HG02885 (cell line): ENCODE measurements at regions not wholly inside any gene's neighbourhood (a gene's known extent, or its start where the extent isn't known, plus 50 kb on each side); places are given as distances from the start of the nearest gene placed in this dataset.

Experiments
- ATAC-seq: cut with Tn5 transposase; IDR thresholded peaks from one replicate; pipeline ENCODE4 v1.9.1; 2021; ENCODE audit warnings: mild to moderate bottlenecking; ENCODE audit not compliant: unreplicated experiment, poor library complexity

GRCh38 chr7:130975731-130976130 is 241.7 kb upstream of the KLF14 start:
- ATAC-seq, result no peak

GRCh38 chr7:130982160-130982638 is 248.2 kb upstream of the KLF14 start:
- peak; percentile 68 for ATAC-seq

- no peak for ATAC-seq
Measured at GRCh38 chr7:130982651-130983050, 248.6 kb upstream of the KLF14 start.

- ATAC-seq, result no peak
Measured at GRCh38 chr7:130985361-130985760, 251.4 kb upstream of the KLF14 start.

- ATAC-seq, result no peak
Measured at GRCh38 chr7:130986261-130986690, 252.3 kb upstream of the KLF14 start.

GRCh38 chr7:130987092-130987491 is 253.1 kb upstream of the KLF14 start:
- ATAC-seq, result no peak

DNA sequence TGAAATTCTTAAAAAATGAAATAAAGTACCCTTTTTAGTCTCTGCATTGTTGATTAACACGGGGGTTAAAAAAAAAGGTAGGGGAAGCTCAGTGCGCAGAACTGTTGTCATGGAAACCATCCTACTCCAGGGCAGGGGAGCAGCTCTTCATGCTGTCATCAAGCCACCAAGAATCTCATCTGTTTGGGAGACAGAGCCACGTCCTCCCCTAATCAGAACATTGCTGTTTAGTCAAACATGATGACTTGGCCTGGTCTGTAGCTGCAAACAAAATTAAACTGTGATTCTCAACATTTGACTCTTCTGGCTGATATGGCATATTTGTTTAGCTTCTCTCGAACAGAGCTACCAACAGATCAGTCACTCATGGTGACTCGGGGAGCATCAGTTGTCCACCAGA is 254.4 kb upstream of the KLF14 start:
- ATAC-seq, result no peak

DNA sequence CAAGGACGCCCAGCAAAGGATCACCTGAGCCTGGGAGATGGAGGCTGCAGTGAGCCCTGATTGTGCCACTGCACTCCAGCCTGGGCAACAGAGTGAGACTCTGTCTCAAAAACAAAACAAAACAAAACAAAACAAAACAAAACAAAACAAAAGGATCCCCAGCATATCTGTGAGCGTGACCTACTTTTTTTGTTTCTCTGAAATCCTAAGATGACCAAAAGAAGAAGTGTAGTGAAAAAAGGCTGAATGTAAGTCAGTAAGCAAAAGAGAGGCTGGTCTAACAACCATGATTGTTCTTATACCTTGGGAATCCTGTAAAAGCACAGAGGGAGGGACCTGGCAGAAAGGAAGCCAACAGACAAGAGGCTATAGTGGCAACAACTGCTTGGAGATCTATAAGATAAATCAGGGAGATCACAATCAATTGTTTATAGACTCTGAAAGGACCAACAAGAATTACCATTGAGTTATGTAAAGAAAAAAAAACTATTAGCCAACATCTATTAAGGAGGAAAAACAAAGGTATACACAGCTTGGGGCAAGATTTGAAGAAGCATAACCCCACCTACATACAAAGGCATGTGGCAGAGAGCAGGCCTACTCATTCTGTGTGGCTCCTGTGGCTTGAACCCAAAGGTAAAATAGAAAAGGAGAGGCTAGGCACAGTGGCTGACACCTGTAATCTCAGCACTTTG is 255.2 kb upstream of the KLF14 start:
- ATAC-seq, result no peak

DNA sequence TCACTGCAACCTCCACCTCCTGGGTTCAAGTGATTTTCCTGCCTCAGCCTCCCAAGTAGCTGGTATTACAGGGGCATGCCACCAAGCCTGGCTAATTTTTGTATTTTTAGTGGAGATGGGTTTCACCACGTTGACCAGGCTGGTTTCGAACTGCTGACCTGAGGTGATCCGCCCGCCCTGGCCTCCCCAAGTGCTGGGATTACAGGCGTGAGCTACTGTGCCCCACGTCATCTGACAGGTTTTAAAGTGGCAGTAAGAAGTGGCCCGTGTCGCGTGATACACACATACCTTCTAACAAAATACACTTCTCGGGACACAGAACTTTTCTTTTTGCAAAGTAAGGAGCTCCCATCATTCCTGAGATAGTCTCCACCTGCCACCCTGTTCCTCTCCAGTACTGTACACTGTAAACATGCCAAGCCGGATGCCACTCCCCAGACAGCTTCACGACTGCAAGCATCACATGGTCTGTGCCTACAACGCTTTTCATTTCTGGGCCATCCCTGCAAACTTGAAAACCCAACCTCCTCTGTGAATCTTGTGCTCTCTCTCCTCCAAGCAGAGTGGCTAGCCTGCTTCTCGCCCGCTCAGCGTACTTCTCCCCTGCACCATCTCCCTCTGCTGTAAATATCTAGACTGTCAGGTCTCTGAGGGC is 256.3 kb upstream of the KLF14 start:
- no peak for ATAC-seq

DNA sequence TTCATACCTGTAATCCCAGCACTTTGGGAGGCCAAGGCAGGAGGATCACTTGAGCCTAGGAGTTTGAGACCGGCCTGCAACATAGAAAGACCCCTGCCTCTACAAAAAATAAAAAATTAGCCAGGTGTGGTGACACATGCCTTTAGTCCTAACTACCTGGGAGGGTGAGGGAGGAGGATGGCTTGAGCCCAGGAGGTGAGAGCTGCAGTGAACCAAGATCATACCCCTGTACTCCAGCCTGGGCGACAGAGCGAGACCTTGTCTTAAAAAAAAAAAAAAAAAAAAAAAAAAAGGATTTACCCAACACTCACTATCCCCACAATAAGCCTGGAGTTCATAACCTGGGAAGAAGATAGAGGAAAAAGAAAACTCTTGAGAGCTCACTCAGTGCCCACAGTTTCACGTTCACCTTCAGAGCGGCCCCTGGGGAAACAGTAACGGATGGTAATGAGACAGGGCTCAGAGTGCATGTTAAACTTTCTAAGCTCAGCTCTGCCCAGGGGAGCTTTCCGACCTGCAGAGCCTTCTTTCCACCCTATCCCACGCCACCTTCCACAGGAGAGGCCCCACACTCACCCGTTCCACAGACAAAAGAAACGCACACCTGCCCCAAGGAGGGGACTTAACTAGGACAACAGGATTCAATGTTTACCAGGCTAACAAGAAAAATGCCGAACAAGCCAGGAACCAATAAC is 259.8 kb upstream of the KLF14 start:
- no peak for ATAC-seq

- no peak for ATAC-seq
Measured at GRCh38 chr7:130994378-130995115, 260.5 kb upstream of the KLF14 start.

DNA sequence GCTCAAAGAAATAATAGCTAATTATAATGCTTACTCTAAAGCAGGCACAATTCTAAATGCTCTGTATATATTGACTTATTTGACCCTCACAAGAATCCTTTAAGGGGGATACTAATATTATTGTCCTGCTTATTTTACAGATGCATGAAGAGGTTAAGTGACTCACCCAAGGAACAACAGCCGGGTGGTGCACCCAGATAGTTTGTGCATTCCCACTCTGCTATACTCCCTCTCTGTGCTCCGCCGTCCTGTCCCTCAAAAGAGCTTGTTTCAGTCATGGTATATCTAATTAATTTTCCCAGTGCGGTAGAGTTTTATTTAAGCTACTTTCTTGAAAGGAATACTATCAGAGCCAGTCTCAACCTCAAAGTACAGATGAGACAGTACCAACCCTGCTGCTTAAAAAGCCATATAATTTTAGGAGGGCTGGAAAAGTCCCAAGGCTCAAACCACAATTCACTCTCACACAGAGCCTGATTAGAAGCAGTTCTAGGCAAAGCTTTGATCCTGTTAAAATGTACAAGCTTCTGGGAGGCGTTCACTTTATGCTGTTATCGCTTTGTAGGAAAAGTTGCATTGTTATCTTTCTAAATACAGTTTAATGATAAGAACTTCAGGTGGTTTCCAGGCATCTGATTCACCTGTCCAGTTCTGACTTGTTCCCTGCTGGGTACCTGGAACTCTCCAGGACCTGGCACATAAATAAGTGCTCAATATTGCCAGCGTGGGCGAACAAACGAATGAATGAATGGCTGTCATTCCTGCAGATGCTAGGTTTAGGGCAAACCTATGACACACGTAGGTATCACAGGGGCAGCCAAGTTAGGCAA is 261.5 kb upstream of the KLF14 start:
- ATAC-seq, result no peak

GRCh38 chr7:130996205-130996832 is 262.3 kb upstream of the KLF14 start:
- no peak for ATAC-seq

- ATAC-seq, result no peak
Measured at GRCh38 chr7:130996833-130997231, 262.8 kb upstream of the KLF14 start.

DNA sequence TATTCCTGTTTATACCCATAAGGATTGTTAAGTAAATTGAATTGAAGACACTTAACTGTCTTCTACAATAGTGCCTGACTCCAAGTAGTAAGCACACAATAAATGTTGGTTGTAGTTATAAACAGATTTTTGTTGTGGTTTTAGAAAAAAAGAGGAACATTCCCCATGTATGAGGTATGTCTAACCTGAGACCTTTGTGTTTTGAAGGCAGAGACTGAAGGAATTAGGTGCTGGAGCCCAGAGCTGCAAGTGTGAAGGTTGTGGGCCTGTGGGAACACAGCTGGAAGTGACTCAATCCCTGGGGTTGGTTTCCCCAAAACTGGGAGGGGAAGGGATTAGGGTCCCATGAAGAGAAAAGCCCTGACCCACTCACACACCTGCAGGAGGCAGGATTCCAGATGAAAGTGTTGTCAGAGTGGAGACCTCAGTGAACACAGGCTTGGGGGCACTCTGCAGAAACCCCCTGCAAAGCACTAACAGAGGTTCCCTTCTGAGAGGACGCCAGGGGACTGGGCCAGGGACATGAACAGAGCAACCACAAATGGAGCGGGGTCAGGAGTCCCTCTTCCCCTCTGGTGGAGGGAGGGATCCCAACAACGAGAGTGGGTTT is 265.1 kb upstream of the KLF14 start:
- no peak for ATAC-seq

- no peak for ATAC-seq
Measured at GRCh38 chr7:130999926-131000325, 265.9 kb upstream of the KLF14 start.

DNA sequence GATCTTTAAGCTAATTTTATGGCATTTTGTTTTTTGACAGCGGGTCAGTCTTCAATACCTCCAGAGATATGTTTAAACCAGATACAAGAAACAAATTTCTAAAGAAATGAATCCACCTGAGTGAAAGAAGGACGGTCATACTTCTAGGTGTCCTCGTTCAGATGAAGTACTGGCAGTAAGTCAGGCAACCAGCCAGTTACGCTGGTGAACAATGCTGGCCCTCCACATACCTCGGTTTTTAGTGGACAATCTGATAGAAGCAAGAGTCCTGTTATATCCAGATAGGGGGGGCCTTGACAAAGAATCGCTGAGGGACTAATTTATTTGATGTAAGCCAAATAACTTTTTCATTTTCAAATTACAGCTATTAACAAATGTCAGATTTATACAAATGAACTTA is 266.4 kb upstream of the KLF14 start:
- no peak for ATAC-seq

DNA sequence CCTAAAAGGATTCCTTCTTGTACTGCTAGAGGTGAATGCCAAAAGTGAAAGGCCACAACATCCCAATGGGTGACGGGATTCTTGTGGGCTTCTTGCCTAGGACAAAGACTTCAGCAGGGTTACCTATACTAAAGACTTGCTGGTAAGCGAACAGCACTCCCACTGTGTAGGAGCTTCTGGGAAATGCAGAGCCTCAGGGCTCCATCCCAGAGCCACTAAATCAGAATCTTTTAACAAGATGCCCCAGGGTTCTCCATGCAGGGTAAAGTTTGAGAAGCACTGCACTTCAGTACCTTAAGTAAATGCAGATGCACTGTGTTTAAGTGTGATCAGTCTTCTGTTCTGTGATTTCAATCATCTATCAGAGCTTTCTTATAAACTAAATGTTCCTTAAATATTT is 266.9 kb upstream of the KLF14 start:
- ATAC-seq, result no peak

DNA sequence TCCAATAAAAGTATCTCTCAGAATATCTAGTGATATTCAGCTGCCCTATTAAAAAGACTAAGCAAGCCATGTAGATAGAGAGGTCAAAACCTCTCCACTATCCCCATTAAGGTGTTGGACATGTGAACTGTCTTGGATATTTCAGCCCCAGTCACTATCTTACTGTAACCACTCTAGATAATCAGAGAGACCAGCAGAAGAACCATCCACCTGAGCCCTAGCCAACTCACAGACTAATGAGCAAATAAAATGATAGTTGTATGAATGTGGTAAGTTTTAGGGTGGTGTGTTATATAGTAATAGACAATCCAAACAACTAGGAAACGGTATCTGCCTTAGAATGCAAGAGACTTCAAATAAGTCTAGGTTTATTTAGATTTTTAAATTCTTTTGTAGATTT is 268.6 kb upstream of the KLF14 start:
- ATAC-seq, result no peak
